HG02973 (cell line): ENCODE measurements at regions not wholly inside any gene's neighbourhood (a gene's known extent, or its start where the extent isn't known, plus 50 kb on each side); places are given as distances from the start of the nearest gene placed in this dataset.
"Not testable (repeated sequence)": the region's sequence is repeated elsewhere in the genome, so short reads cannot be mapped to it uniquely, and the experiment has no call there.

Experiments
- ATAC-seq: cut with Tn5 transposase; IDR thresholded peaks from one replicate; pipeline ENCODE4 v1.9.1; 2021; ENCODE audit warnings: moderate library complexity; ENCODE audit not compliant: unreplicated experiment

GRCh38 chr2:145927131-145927950, 1407.4 kb upstream of the ZEB2 start:
- no peak for ATAC-seq

GRCh38 chr2:145925591-145925990, 1405.7 kb upstream of the ZEB2 start:
- no peak for ATAC-seq

- ATAC-seq = no peak
Observed at GRCh38 chr2:145919477-145919876, 1399.6 kb upstream of the ZEB2 start.

GRCh38 chr2:145918951-145919350, 1399.0 kb upstream of the ZEB2 start:
- ATAC-seq = no peak

GRCh38 chr2:145916799-145917198, 1396.9 kb upstream of the ZEB2 start:
- no peak for ATAC-seq

- no peak for ATAC-seq
Observed at GRCh38 chr2:145914716-145915115, 1394.8 kb upstream of the ZEB2 start.

- no peak for ATAC-seq
Observed at GRCh38 chr2:145910416-145910815, 1390.5 kb upstream of the ZEB2 start.

- no peak for ATAC-seq
Observed at GRCh38 chr2:145909766-145910165, 1389.8 kb upstream of the ZEB2 start.

- ATAC-seq = no peak
Observed at GRCh38 chr2:145909175-145909755, 1389.3 kb upstream of the ZEB2 start.

- ATAC-seq = no peak
Observed at GRCh38 chr2:145906354-145906753, 1386.4 kb upstream of the ZEB2 start.

GRCh38 chr2:145905371-145905770, 1385.5 kb upstream of the ZEB2 start:
- ATAC-seq = no peak

GRCh38 chr2:145897151-145897550, 1377.2 kb upstream of the ZEB2 start:
- no peak for ATAC-seq

- ATAC-seq = no peak
Observed at GRCh38 chr2:145887915-145888314, 1368.0 kb upstream of the ZEB2 start.

GRCh38 chr2:145880997-145881396, 1361.1 kb upstream of the ZEB2 start:
- ATAC-seq = not testable (repeated sequence)

GRCh38 chr2:145875016-145875415, 1355.1 kb upstream of the ZEB2 start:
- no peak for ATAC-seq

- no peak for ATAC-seq
Observed at GRCh38 chr2:145874466-145874865, 1354.5 kb upstream of the ZEB2 start.

GRCh38 chr2:145864501-145864900, 1344.6 kb upstream of the ZEB2 start:
- no peak for ATAC-seq

- no peak for ATAC-seq
Observed at GRCh38 chr2:145861940-145862339, 1342.0 kb upstream of the ZEB2 start.

- no peak for ATAC-seq
Observed at GRCh38 chr2:145860083-145860482, 1340.2 kb upstream of the ZEB2 start.

GRCh38 chr2:145855142-145855541, 1335.2 kb upstream of the ZEB2 start:
- no peak for ATAC-seq

- no peak for ATAC-seq
Observed at GRCh38 chr2:145854039-145854755, 1334.3 kb upstream of the ZEB2 start.

GRCh38 chr2:145851730-145852129, 1331.8 kb upstream of the ZEB2 start:
- ATAC-seq = no peak
